ENCODE measurements at regions not wholly inside any gene's neighbourhood (a gene's known extent, or its start where the extent isn't known, plus 50 kb on each side); places are given as distances from the start of the nearest gene placed in this dataset.

DNA sequence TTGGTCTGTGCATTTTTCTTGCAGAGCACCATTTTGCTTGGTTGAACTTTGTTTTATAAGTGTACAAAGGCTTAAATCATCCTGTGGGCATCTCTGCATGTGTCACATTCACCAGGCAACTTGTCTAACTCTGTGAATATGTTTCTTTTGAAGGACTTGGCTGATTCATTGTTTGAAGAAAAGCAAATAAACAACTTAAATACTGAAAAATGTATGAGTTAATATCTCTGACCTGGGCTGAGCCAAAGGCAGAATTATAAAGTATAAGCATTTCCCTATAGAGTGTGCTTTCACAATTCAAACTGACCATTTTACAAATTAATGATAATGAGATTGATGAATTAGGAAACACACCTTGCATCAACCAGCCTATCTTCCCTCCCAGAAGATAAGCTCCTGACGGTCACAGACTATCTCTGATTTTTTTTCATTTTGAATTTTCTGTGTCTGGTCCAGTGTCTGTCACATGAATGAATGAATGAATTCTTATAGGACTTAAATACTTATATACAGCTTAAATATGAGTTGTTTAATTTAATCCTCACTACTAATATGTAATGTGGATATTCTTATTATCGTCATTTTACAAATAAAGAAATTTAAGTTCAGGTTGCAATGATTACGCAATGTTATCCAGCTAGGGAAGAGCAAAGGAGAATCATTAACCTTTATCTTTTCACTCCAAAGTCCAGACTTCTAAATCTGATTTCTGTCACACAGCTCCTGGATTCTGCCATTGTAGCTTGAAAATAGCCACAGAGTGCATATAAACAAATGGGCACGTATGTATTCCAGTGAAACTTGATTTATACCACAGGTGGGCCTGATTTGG, 182.0 kb upstream of the PHYHIPL start:
- no peak for DNase-seq
- H3K36me3 Mint-ChIP-seq (ENCODE audit: unreplicated experiment), result peaks cover 3% of the 10 kb centered on the region
- H3K9me3 Mint-ChIP-seq (ENCODE audit: unreplicated experiment), result peaks cover 5% of the 10 kb centered on the region
- H3K27ac Mint-ChIP-seq (ENCODE audit: unreplicated experiment), result no peak overlapping the region
- H3K4me1 Mint-ChIP-seq (ENCODE audit: low read depth, unreplicated experiment), result no peaks in the 10 kb centered on the region
- TF ChIP-seq CTCF (IDR thresholded peaks at IDR 0.05; ENCODE audit: partially characterized antibody, unreplicated experiment), result no peak
- H3K27me3 Mint-ChIP-seq (ENCODE audit: unreplicated experiment), result no peaks in the 10 kb centered on the region
- H3K4me3 Mint-ChIP-seq (ENCODE audit: unreplicated experiment), result no peak overlapping the region

DNA sequence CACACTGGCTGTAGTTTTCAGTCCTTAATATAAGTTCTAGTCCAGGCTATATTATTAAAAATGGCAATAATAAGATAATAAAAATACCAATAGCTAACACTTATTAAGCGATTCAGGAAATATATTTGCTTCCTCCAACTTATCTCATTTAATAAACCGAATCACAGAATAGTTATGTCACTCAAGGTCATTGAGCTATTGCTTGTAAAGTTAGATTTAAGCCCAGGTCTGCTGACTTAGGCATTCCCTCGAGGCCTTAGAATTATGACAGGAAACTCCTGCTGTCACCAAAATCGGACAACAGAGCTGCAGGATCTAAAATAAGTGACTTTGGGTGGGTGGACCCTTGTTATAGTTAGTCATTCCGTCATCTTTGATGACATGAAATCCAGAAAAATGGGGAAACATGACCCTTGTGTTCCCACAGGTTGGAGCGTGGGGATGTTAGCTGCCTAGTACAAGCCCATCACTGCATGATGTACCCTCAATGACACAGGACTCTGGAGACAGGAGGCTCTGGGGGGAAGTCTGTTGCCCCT, 181.3 kb upstream of the PHYHIPL start:
- no peak for TF ChIP-seq CTCF (IDR thresholded peaks at IDR 0.05; ENCODE audit: partially characterized antibody, unreplicated experiment)
- no peak for DNase-seq
- no peak overlapping the region for H3K27ac Mint-ChIP-seq (ENCODE audit: unreplicated experiment)
- no peaks in the 10 kb centered on the region for H3K27me3 Mint-ChIP-seq (ENCODE audit: unreplicated experiment)
- no peak overlapping the region for H3K4me3 Mint-ChIP-seq (ENCODE audit: unreplicated experiment)
- H3K4me1 Mint-ChIP-seq (ENCODE audit: low read depth, unreplicated experiment), result no peaks in the 10 kb centered on the region
- no peaks in the 10 kb centered on the region for H3K36me3 Mint-ChIP-seq (ENCODE audit: unreplicated experiment)
- H3K9me3 Mint-ChIP-seq (ENCODE audit: unreplicated experiment), result peaks cover 2% of the 10 kb centered on the region

- Mint-ChIP-seq H3K27ac (ENCODE audit: unreplicated experiment) (no peak overlapping the region), H3K4me3 (ENCODE audit: unreplicated experiment) (no peak overlapping the region), H3K27me3 (ENCODE audit: unreplicated experiment) (no peaks in the 10 kb centered on the region), H3K4me1 (ENCODE audit: low read depth, unreplicated experiment) (no peaks in the 10 kb centered on the region), H3K9me3 (ENCODE audit: unreplicated experiment) (peaks cover 1% of the 10 kb centered on the region), H3K36me3 (ENCODE audit: unreplicated experiment) (no peaks in the 10 kb centered on the region)
- no peak for TF ChIP-seq CTCF (IDR thresholded peaks at IDR 0.05; ENCODE audit: partially characterized antibody, unreplicated experiment)
- no peak for DNase-seq
Observed at GRCh38 chr10:58996063-58996462, 180.4 kb upstream of the PHYHIPL start.

GRCh38 chr10:58996866-58997265, 179.6 kb upstream of the PHYHIPL start:
- DNase-seq, result no peak

More at GRCh38 chr10:58996866-58997265, 179.6 kb upstream of the PHYHIPL start:
- Mint-ChIP-seq H3K9me3 (ENCODE audit: unreplicated experiment) (no peaks in the 10 kb centered on the region), H3K4me1 (ENCODE audit: low read depth, unreplicated experiment) (no peaks in the 10 kb centered on the region), H3K27me3 (ENCODE audit: unreplicated experiment) (no peaks in the 10 kb centered on the region), H3K27ac (ENCODE audit: unreplicated experiment) (no peak overlapping the region), H3K36me3 (ENCODE audit: unreplicated experiment) (no peaks in the 10 kb centered on the region), H3K4me3 (ENCODE audit: unreplicated experiment) (no peak overlapping the region)
- TF ChIP-seq CTCF (IDR thresholded peaks at IDR 0.05; ENCODE audit: partially characterized antibody, unreplicated experiment), result no peak

All from glutamatergic neuron (in vitro differentiated cells).